ENCODE measurements at regions not wholly inside any gene's neighbourhood (a gene's known extent, or its start where the extent isn't known, plus 50 kb on each side); places are given as distances from the start of the nearest gene placed in this dataset.

DNA sequence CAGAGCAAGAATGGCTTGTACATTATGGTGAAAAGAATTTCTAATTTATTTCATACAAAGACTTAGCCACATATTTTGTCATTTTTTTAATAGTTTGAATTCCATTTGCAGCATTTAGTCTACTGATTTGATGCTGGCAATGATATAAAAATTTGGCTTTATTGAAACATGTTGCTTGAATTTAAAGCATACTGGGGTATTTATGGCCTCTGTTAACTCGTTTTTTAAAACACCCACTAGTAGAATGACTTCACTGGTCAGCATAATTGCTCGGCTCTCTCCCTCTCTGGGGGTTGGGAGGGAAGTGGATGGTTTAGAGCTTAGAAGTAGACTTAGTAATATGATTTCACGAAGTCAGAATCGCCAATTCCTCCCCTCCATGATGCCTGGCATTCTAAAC lies 354.9 kb upstream of the HTR2A start:
- no peaks in the 10 kb centered on the region for H3K36me3 ChIP-seq (ENCODE audit: insufficient read depth, low read length)
- H3K9me3 ChIP-seq (ENCODE audit: insufficient read depth, low read depth, low read length) = no peaks in the 10 kb centered on the region
- no peaks in the 10 kb centered on the region for H3K9me2 ChIP-seq (replicated peaks; ENCODE audit: low read depth, low read length)
- no peak overlapping the region for H3K4me2 ChIP-seq (ENCODE audit: low read depth, low read length, poor library complexity, severe bottlenecking)
- no peaks in the 10 kb centered on the region for H3F3A ChIP-seq (ENCODE audit: low read depth)
- no peak overlapping the region for H2AFZ ChIP-seq (ENCODE audit: low read length)
- no peaks in the 10 kb centered on the region for H3K79me2 ChIP-seq (ENCODE audit: insufficient read depth, low read length)
- no peak overlapping the region for H3K9ac ChIP-seq (ENCODE audit: low read depth, low read length, poor library complexity, severe bottlenecking)
- no peaks in the 10 kb centered on the region for H4K20me1 ChIP-seq (ENCODE audit: insufficient read depth, low read length, poor library complexity, severe bottlenecking)
- H3K4me1 ChIP-seq (ENCODE audit: insufficient read depth, low read length, poor library complexity, severe bottlenecking) = no peaks in the 10 kb centered on the region
- H3K27me3 ChIP-seq (ENCODE audit: insufficient read depth, low read length, poor library complexity, severe bottlenecking) = no peaks in the 10 kb centered on the region
- H3K4me3 ChIP-seq (ENCODE audit: low read length, poor library complexity, severe bottlenecking) = no peak overlapping the region
- no peak for TF ChIP-seq EZH2phosphoT487 (IDR thresholded peaks at IDR 0.05; ENCODE audit: borderline replicate concordance)
- TF ChIP-seq, protein P1, sequence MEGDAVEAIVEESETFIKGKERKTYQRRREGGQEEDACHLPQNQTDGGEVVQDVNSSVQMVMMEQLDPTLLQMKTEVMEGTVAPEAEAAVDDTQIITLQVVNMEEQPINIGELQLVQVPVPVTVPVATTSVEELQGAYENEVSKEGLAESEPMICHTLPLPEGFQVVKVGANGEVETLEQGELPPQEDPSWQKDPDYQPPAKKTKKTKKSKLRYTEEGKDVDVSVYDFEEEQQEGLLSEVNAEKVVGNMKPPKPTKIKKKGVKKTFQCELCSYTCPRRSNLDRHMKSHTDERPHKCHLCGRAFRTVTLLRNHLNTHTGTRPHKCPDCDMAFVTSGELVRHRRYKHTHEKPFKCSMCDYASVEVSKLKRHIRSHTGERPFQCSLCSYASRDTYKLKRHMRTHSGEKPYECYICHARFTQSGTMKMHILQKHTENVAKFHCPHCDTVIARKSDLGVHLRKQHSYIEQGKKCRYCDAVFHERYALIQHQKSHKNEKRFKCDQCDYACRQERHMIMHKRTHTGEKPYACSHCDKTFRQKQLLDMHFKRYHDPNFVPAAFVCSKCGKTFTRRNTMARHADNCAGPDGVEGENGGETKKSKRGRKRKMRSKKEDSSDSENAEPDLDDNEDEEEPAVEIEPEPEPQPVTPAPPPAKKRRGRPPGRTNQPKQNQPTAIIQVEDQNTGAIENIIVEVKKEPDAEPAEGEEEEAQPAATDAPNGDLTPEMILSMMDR (conservative IDR thresholded peaks at IDR 0.05; ENCODE audit: low read length) = no peak

GRCh38 chr13:47250146-47250545 lies 353.3 kb upstream of the HTR2A start:
- Histone ChIP-seq H3K9me2 (replicated peaks; ENCODE audit: low read depth, low read length) (no peaks in the 10 kb centered on the region), H3K4me1 (ENCODE audit: insufficient read depth, low read length, poor library complexity, severe bottlenecking) (no peaks in the 10 kb centered on the region), H2AFZ (ENCODE audit: low read length) (no peak overlapping the region), H3K9me3 (ENCODE audit: insufficient read depth, low read depth, low read length) (no peaks in the 10 kb centered on the region), H3K27me3 (ENCODE audit: insufficient read depth, low read length, poor library complexity, severe bottlenecking) (no peaks in the 10 kb centered on the region), H3K79me2 (ENCODE audit: insufficient read depth, low read length) (no peaks in the 10 kb centered on the region), H3K36me3 (ENCODE audit: insufficient read depth, low read length) (no peaks in the 10 kb centered on the region), H3K4me2 (ENCODE audit: low read depth, low read length, poor library complexity, severe bottlenecking) (no peak overlapping the region), H3F3A (ENCODE audit: low read depth) (no peaks in the 10 kb centered on the region), H4K20me1 (ENCODE audit: insufficient read depth, low read length, poor library complexity, severe bottlenecking) (no peaks in the 10 kb centered on the region), H3K4me3 (ENCODE audit: low read length, poor library complexity, severe bottlenecking) (no peak overlapping the region), H3K9ac (ENCODE audit: low read depth, low read length, poor library complexity, severe bottlenecking) (no peak overlapping the region)
- TF ChIP-seq, protein P1 (conservative IDR thresholded peaks at IDR 0.05; ENCODE audit: low read length) = no peak
- no peak for TF ChIP-seq EZH2phosphoT487 (IDR thresholded peaks at IDR 0.05; ENCODE audit: borderline replicate concordance)

DNA sequence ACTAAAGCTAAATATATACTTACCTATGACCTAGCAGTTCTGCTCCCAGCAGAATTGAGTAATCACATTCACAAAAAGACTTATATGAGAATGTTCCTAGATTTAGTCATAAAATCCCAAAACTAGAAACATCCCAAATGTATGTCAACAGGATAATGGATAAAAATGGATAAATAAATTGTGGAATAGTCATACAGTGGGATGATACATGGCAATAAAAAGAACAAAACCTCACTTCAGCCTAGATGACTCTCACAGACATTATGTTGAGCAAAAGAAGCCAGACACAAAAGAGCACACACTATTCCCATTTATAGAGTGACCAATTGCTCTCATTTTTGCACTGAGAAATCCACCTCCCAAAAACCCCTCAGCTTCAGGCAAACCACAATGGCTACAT lies 352.4 kb upstream of the HTR2A start:
- H3K9me3 ChIP-seq (ENCODE audit: insufficient read depth, low read depth, low read length) = no peaks in the 10 kb centered on the region
- no peaks in the 10 kb centered on the region for H3K4me1 ChIP-seq (ENCODE audit: insufficient read depth, low read length, poor library complexity, severe bottlenecking)
- H3F3A ChIP-seq (ENCODE audit: low read depth) = no peaks in the 10 kb centered on the region
- H2AFZ ChIP-seq (ENCODE audit: low read length) = no peak overlapping the region
- H3K27me3 ChIP-seq (ENCODE audit: insufficient read depth, low read length, poor library complexity, severe bottlenecking) = no peaks in the 10 kb centered on the region
- H3K36me3 ChIP-seq (ENCODE audit: insufficient read depth, low read length) = no peaks in the 10 kb centered on the region
- no peak overlapping the region for H3K9ac ChIP-seq (ENCODE audit: low read depth, low read length, poor library complexity, severe bottlenecking)
- no peak for TF ChIP-seq EZH2phosphoT487 (IDR thresholded peaks at IDR 0.05; ENCODE audit: borderline replicate concordance)
- TF ChIP-seq, protein P1 (conservative IDR thresholded peaks at IDR 0.05; ENCODE audit: low read length) = no peak
- no peak overlapping the region for H3K4me3 ChIP-seq (ENCODE audit: low read length, poor library complexity, severe bottlenecking)
- H3K79me2 ChIP-seq (ENCODE audit: insufficient read depth, low read length) = no peaks in the 10 kb centered on the region
- no peaks in the 10 kb centered on the region for H4K20me1 ChIP-seq (ENCODE audit: insufficient read depth, low read length, poor library complexity, severe bottlenecking)
- no peak overlapping the region for H3K4me2 ChIP-seq (ENCODE audit: low read depth, low read length, poor library complexity, severe bottlenecking)
- no peaks in the 10 kb centered on the region for H3K9me2 ChIP-seq (replicated peaks; ENCODE audit: low read depth, low read length)

Measured in Loucy (cell line).